ENCODE measurements at regions not wholly inside any gene's neighbourhood (a gene's known extent, or its start where the extent isn't known, plus 50 kb on each side); places are given as distances from the start of the nearest gene placed in this dataset.

DNA sequence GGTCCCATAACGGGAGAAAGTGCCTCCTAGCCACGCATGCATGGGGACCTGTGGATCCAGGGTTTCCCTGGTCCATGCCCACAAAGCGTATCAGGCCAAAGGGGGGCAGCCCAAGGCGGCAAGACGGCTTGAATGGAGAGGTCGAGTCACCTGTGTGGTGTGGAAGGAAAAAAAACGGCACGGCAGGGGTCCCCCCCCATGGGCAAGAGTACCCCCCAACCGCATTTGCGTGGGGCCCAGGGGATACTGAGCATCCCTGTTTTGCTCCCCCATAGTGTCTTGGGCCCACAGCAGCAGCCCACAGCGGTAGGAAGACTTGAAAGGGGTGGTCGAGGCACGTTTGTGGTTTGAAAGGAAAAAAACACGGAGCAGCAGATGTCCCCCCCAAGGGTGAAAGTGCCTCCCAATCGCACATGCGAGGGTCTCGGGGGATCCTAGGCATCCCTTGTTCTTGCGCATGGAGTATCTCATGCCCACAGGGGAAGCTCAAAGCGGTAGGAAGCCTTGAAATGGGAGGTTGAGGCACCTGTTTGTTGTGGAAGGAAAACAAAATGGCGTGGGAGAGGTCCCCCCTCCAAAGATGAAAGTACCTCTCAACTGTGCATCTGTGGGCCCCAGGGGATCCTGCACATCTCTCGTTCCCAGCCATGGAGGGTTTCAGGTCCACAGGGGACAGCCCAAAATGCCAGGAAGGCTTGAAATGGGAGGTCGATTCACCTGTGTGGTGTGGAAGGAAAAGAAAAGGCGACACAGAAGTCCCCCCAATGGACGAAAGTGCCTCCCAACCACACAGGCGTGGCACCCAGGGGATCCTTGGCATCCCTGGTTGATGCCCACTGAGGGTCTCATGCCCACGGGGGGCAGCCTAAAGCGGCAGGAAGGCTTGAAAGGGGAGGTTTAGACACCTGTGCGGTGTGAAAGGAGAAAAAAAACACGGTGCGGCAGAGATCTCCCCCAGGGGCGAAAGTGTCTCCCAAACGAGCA, 577.5 kb downstream of the ALG10 start (continued):
- TF ChIP-seq CHCHD3 (CRISPR knock-in tag; IDR thresholded peaks at IDR 0.05) (no peak), NR2C2 (CRISPR knock-in tag; IDR thresholded peaks at IDR 0.05; ENCODE audit: borderline replicate concordance) (no peak)

DNA sequence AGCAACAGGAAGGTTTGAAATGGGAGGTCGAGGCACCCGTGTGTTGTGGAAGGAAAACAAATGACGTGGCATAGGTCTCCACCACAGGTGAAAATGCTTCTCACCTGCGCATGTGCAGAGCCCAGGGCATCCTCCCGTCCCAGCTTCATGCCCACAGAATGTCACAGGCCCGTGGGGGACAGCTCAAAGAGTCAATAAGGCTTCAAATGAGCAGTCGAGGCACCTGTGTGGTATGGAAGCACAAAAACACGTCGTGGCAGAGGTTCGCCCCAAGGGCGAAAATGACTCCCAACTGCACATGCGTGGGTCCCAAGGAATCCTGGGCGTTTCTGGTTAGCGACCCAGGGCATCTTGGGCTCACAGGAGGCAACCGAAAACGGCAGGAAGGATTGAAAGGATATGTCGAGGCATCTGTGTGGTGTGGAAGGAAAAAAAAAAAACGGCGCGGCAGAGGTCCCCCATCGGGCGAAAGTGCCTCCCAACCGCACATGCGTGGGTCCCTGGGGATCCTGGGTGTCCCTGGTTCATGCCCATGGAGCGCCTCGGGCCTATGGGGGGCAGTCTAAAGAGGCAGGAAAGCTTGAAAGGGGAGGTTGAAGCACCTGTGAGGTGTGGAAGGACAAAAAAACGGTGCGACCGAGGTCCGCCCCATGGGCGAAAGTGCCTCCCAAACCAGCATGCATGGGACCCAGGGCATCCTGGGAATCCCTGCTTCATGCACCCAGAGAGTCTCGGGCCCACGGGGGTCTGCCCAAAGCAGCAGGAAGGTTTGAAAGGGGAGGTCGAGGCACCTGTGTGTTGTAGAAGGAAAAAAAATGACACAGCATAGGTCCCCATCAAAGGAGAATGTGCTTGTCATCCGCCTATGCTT, 578.5 kb downstream of the ALG10 start:
- in situ Hi-C loops (cut with HindIII; ENCODE audit: extremely low pct_ligation_motif_present, low pct_unique_long_range_greater_than_20kb) (no loop called here), intact Hi-C loops (cut with micrococcal nuclease; ENCODE audit: unreplicated experiment) (no loop called here)
- DNase-seq (ENCODE audit: low spot score) (no peak), ATAC-seq (no peak), FAIRE-seq (no peak)
- Histone ChIP-seq H4K20me1 (ENCODE audit: insufficient read depth, low read length) (no peaks in the 10 kb centered on the region), H3K27ac (ENCODE audit: extremely low read length, insufficient read depth, low read length) (no peak overlapping the region), H3K4me3 (replicated peaks in 1 of 3; ENCODE audit: insufficient read depth in 1 of 3, low read depth in 2 of 3, low read length in 3 of 3) (no peak overlapping the region), H3K4me1 (ENCODE audit: insufficient read depth, low read length) (no peaks in the 10 kb centered on the region), H3K4me2 (ENCODE audit: low read depth, low read length) (no peak overlapping the region), H3K9me3 (ENCODE audit: low read length) (peaks cover 98% of the 10 kb centered on the region), H3K79me2 (ENCODE audit: insufficient read depth, low read length) (no peaks in the 10 kb centered on the region), H3K9ac (ENCODE audit: insufficient read depth, low read depth, low read length) (no peak overlapping the region), H3K27me3 (ENCODE audit: control insufficient read depth in 1 of 2, insufficient read depth in 2 of 2, low read length in 2 of 2) (no peaks in the 10 kb centered on the region), H2AFZ (ENCODE audit: low read length) (no peak overlapping the region), H3K36me3 (replicated peaks in 1 of 2; ENCODE audit: control insufficient read depth in 1 of 2, insufficient read depth in 2 of 2, low read length in 2 of 2) (no peaks in the 10 kb centered on the region)
- CTCF ChIA-PET (ENCODE audit: low intra/inter-chr PET ratio, low total read pairs), result no interaction called here
- BruUV-seq (replicated peaks), result no TSS peak
- TF ChIP-seq ZNF605 (CRISPR knock-in tag; IDR thresholded peaks at IDR 0.05), result no peak
- TF ChIP-seq, protein P1, sequence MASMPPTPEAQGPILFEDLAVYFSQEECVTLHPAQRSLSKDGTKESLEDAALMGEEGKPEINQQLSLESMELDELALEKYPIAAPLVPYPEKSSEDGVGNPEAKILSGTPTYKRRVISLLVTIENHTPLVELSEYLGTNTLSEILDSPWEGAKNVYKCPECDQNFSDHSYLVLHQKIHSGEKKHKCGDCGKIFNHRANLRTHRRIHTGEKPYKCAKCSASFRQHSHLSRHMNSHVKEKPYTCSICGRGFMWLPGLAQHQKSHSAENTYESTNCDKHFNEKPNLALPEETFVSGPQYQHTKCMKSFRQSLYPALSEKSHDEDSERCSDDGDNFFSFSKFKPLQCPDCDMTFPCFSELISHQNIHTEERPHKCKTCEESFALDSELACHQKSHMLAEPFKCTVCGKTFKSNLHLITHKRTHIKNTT (CRISPR knock-in tag; IDR thresholded peaks at IDR 0.05), result no peak
- TF ChIP-seq ZBTB3 (CRISPR knock-in tag; IDR thresholded peaks at IDR 0.05; ENCODE audit: borderline replicate concordance, low read depth), result no peak
- 24% methylated on average over 34 of the region's 35 CpGs for WGBS (ENCODE audit: low lambda C conversion rate)
- POLR2A ChIA-PET, result no interaction called here

Data from HepG2 (cell line).